ENCODE measurements at regions not wholly inside any gene's neighbourhood (a gene's known extent, or its start where the extent isn't known, plus 50 kb on each side); places are given as distances from the start of the nearest gene placed in this dataset.

- no peaks in the 10 kb centered on the region for H3K79me2 ChIP-seq (ENCODE audit: insufficient read depth, low read depth)
- no peaks in the 10 kb centered on the region for H4K20me1 ChIP-seq (ENCODE audit: insufficient read depth)
- TF ChIP-seq CTCF (conservative IDR thresholded peaks at IDR 0.05; ENCODE audit: low read depth, low read length): no peak
- no peaks in the 10 kb centered on the region for H3K4me1 ChIP-seq (ENCODE audit: low read depth, poor library complexity, severe bottlenecking)
- no peak overlapping the region for H3K4me2 ChIP-seq
- no peak overlapping the region for H2AFZ ChIP-seq (ENCODE audit: low read depth)
- no peaks in the 10 kb centered on the region for H3K36me3 ChIP-seq (ENCODE audit: insufficient read depth)
- H3K9ac ChIP-seq: no peak overlapping the region
- no peaks in the 10 kb centered on the region for H3K27me3 ChIP-seq (ENCODE audit: insufficient read depth, low read depth)
- no peak overlapping the region for H3K27ac ChIP-seq
- no peak overlapping the region for H3K4me3 ChIP-seq (IDR thresholded peaks at IDR 0.05; ENCODE audit: insufficient read depth, low read depth, low read length)
Measured at GRCh38 chr9:18237776-18238175, 236.2 kb upstream of the ADAMTSL1 start.

DNA sequence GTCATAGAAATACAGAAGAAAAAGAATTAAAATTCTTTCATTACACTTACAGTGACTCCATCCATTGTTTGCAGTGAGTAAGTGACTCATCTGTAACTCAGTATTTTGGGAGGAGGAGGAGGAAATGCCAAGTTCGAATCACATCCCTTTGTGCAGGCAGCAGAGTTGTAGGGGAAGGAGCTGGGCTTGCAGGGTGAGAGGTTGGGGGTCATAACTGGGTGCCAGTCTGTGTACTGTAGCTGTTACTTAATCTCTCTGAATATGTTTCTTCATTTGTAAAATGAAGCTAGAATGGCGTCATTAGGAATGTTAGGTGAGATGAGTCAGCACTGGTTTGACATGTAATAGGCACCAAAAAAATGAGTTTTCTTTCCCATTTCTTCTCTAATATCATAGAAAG lies 235.7 kb upstream of the ADAMTSL1 start:
- Histone ChIP-seq H4K20me1 (ENCODE audit: insufficient read depth) (no peaks in the 10 kb centered on the region), H3K27me3 (ENCODE audit: insufficient read depth, low read depth) (no peaks in the 10 kb centered on the region), H3K4me3 (IDR thresholded peaks at IDR 0.05; ENCODE audit: insufficient read depth, low read depth, low read length) (no peak overlapping the region), H2AFZ (ENCODE audit: low read depth) (no peak overlapping the region), H3K79me2 (ENCODE audit: insufficient read depth, low read depth) (no peaks in the 10 kb centered on the region), H3K4me2 (no peak overlapping the region), H3K27ac (no peak overlapping the region), H3K36me3 (ENCODE audit: insufficient read depth) (no peaks in the 10 kb centered on the region), H3K4me1 (ENCODE audit: low read depth, poor library complexity, severe bottlenecking) (no peaks in the 10 kb centered on the region), H3K9ac (no peak overlapping the region)
- no peak for TF ChIP-seq CTCF (conservative IDR thresholded peaks at IDR 0.05; ENCODE audit: low read depth, low read length)

GRCh38 chr9:18238752-18239447 lies 235.1 kb upstream of the ADAMTSL1 start:
- no peak for TF ChIP-seq CTCF (conservative IDR thresholded peaks at IDR 0.05; ENCODE audit: low read depth, low read length)
- H3K27me3 ChIP-seq (ENCODE audit: insufficient read depth, low read depth): no peaks in the 10 kb centered on the region
- no peak overlapping the region for H3K9ac ChIP-seq
- H3K4me2 ChIP-seq: no peak overlapping the region
- no peak overlapping the region for H3K4me3 ChIP-seq (IDR thresholded peaks at IDR 0.05; ENCODE audit: insufficient read depth, low read depth, low read length)
- no peaks in the 10 kb centered on the region for H3K79me2 ChIP-seq (ENCODE audit: insufficient read depth, low read depth)
- H4K20me1 ChIP-seq (ENCODE audit: insufficient read depth): no peaks in the 10 kb centered on the region
- H2AFZ ChIP-seq (ENCODE audit: low read depth): no peak overlapping the region
- no peak overlapping the region for H3K27ac ChIP-seq
- no peaks in the 10 kb centered on the region for H3K36me3 ChIP-seq (ENCODE audit: insufficient read depth)
- no peaks in the 10 kb centered on the region for H3K4me1 ChIP-seq (ENCODE audit: low read depth, poor library complexity, severe bottlenecking)

- Histone ChIP-seq H3K27ac (no peak overlapping the region), H3K27me3 (ENCODE audit: insufficient read depth, low read depth) (no peaks in the 10 kb centered on the region), H2AFZ (ENCODE audit: low read depth) (no peak overlapping the region), H3K9ac (no peak overlapping the region), H3K36me3 (ENCODE audit: insufficient read depth) (no peaks in the 10 kb centered on the region), H3K4me2 (no peak overlapping the region), H4K20me1 (ENCODE audit: insufficient read depth) (no peaks in the 10 kb centered on the region), H3K4me3 (IDR thresholded peaks at IDR 0.05; ENCODE audit: insufficient read depth, low read depth, low read length) (no peak overlapping the region), H3K4me1 (ENCODE audit: low read depth, poor library complexity, severe bottlenecking) (no peaks in the 10 kb centered on the region), H3K79me2 (ENCODE audit: insufficient read depth, low read depth) (no peaks in the 10 kb centered on the region)
- no peak for TF ChIP-seq CTCF (conservative IDR thresholded peaks at IDR 0.05; ENCODE audit: low read depth, low read length)
Measured at GRCh38 chr9:18240213-18240612, 233.7 kb upstream of the ADAMTSL1 start.
